Islet of Langerhans (tissue), 1 donor: ENCODE measurements at regions not wholly inside any gene's neighbourhood (a gene's known extent, or its start where the extent isn't known, plus 50 kb on each side); places are given as distances from the start of the nearest gene placed in this dataset.

Source experiments
- FAIRE-seq: peaks from one replicate; lab custom pipeline; 2011; peaks lifted over from hg19 to GRCh38; lab: Jason Lieb, UNC

GRCh38 chr10:60998932-60999331 lies 54.9 kb upstream of the RHOBTB1 start:
- FAIRE-seq: no peak

- no peak for FAIRE-seq
Measured at GRCh38 chr10:60994128-60994527, 50.1 kb upstream of the RHOBTB1 start.
